Esophagus squamous epithelium (tissue), 4 donors: ENCODE measurements at regions not wholly inside any gene's neighbourhood (a gene's known extent, or its start where the extent isn't known, plus 50 kb on each side); places are given as distances from the start of the nearest gene placed in this dataset.

Experiments
- CTCF ChIP-seq, 6 experiments: fragments of 450-650 bp in 4 of 6; fragments of 200-600 bp in 2 of 6; sonication (generic) in 2 of 6; IDR thresholded peaks; one replicate each; pipeline ENCODE4 v1.5.1; 2016 to 2019; ENCODE audit warnings: antibody characterized with exemption in 6 of 6, mild to moderate bottlenecking in 4 of 6, moderate library complexity in 4 of 6
- POLR2A ChIP-seq, 4 donors: fragments of 450-650 bp; IDR thresholded peaks; one replicate each; pipeline ENCODE4 v1.6.1; 2017; ENCODE audit warnings: antibody characterized with exemption in 4 of 4, mild to moderate bottlenecking in 4 of 4, moderate library complexity in 3 of 4

DNA sequence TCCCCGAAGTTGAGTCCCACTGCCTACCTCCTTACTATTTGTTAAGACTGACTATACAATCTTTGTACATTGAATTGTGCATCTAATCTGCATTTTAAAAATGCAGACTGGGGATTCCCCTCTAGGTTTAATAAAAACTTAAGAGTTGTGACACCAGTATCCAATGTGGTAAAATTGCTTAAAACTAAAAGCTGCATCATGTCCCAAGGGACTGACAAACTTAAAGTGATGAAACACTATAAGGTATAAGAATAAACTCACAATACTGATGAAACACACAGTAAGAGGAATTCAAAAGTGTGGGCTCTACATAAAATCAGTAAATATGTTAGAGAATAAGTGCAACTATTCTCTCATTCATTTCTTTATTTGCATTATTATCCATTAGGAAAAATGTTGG, 1905.1 kb downstream of the MAT2B start:
- no peak for TF ChIP-seq CTCF (IDR thresholded peaks at IDR 0.05)
- no peak for TF ChIP-seq POLR2A (IDR thresholded peaks at IDR 0.05)
